ENCODE measurements at regions not wholly inside any gene's neighbourhood (a gene's known extent, or its start where the extent isn't known, plus 50 kb on each side); places are given as distances from the start of the nearest gene placed in this dataset.
"Not testable (repeated sequence)": the region's sequence is repeated elsewhere in the genome, so short reads cannot be mapped to it uniquely, and the experiment has no call there.

- H3K36me3 Mint-ChIP-seq (ENCODE audit: low read depth, unreplicated experiment) = no peaks in the 10 kb centered on the region
Measured at GRCh38 chr5:9726931-9727330, 96.8 kb upstream of the TAS2R1 start.

DNA sequence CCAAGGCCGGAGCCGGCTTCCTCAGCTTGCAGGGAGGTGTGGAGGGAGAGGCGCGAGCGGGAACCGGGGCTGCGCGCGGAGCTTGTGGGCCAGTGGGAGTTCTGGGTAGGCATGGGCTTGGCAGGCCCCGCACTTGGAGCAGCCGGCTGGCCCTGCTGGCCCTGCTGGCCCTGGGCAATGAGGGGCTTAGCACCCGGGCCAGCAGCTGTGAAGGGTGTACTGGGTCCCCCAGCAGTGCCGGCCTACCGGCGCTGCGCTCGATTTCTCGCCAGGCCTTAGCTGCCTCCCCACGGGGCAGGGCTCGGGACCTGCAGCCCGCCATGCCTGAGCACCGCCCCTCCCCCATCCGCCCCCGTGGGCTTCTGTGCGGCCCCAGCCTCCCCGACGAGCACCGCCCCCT lies 95.1 kb upstream of the TAS2R1 start:
- not testable (repeated sequence) for H3K9me3 Mint-ChIP-seq (ENCODE audit: unreplicated experiment); DNase-seq (ENCODE audit: low spot score); H3K27me3 Mint-ChIP-seq (ENCODE audit: unreplicated experiment); H3K4me3 Mint-ChIP-seq (ENCODE audit: unreplicated experiment); H3K36me3 Mint-ChIP-seq (ENCODE audit: low read depth, unreplicated experiment); H3K27ac Mint-ChIP-seq (ENCODE audit: unreplicated experiment); H3K4me1 Mint-ChIP-seq (ENCODE audit: unreplicated experiment)

More at GRCh38 chr5:9726931-9727330, 96.8 kb upstream of the TAS2R1 start:
- no peak for DNase-seq (ENCODE audit: low spot score)
- Mint-ChIP-seq H3K9me3 (ENCODE audit: unreplicated experiment) (no peaks in the 10 kb centered on the region), H3K4me3 (ENCODE audit: unreplicated experiment) (no peak overlapping the region), H3K27ac (ENCODE audit: unreplicated experiment) (no peak overlapping the region), H3K4me1 (ENCODE audit: unreplicated experiment) (no peaks in the 10 kb centered on the region), H3K27me3 (ENCODE audit: unreplicated experiment) (peaks cover 5% of the 10 kb centered on the region)
- no peak for TF ChIP-seq CTCF (IDR thresholded peaks at IDR 0.05; ENCODE audit: unreplicated experiment)

- DNase-seq (ENCODE audit: low spot score) = no peak
- no peaks in the 10 kb centered on the region for H3K36me3 Mint-ChIP-seq (ENCODE audit: low read depth, unreplicated experiment)
Measured at GRCh38 chr5:9724707-9725106, 94.6 kb upstream of the TAS2R1 start.

DNA sequence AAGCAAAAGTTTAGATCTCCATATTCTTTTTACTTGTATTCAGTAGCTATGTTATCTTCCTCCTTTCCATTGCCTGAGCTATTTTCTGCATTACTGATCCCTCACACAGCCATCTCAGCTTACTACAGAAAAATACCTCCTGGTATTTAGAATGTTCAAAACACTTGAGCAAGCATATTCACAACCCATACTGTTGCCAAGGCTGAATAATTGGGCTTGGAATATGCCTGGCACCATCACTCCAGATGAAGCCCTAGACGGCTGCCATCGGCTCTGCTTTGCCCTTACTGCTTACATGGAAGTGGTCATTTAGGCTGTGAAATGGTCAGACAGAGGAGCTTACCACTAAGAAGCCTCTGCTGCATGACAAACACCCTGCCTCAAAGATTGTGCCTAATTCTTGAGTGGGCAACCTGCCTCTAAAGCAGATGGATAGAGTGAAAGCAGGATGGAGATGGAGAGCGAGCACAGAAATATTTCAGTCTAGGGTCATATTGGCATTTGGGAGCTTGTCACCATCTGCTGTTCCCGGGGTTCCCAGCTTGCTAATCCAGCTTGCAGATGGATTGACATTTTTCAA lies 92.5 kb upstream of the TAS2R1 start:
- TF ChIP-seq CTCF (IDR thresholded peaks at IDR 0.05; ENCODE audit: unreplicated experiment) = no peak

More at GRCh38 chr5:9724707-9725106, 94.6 kb upstream of the TAS2R1 start:
- H3K27me3 Mint-ChIP-seq (ENCODE audit: unreplicated experiment) = peaks cover 3% of the 10 kb centered on the region
- no peak overlapping the region for H3K4me3 Mint-ChIP-seq (ENCODE audit: unreplicated experiment)
- H3K27ac Mint-ChIP-seq (ENCODE audit: unreplicated experiment) = no peak overlapping the region
- no peak for TF ChIP-seq CTCF (IDR thresholded peaks at IDR 0.05; ENCODE audit: unreplicated experiment)
- no peaks in the 10 kb centered on the region for H3K9me3 Mint-ChIP-seq (ENCODE audit: unreplicated experiment)
- no peaks in the 10 kb centered on the region for H3K4me1 Mint-ChIP-seq (ENCODE audit: unreplicated experiment)

GRCh38 chr5:9721161-9721560 lies 91.0 kb upstream of the TAS2R1 start:
- no peak for TF ChIP-seq CTCF (IDR thresholded peaks at IDR 0.05; ENCODE audit: unreplicated experiment)
- Mint-ChIP-seq H3K36me3 (ENCODE audit: low read depth, unreplicated experiment) (no peaks in the 10 kb centered on the region), H3K27ac (ENCODE audit: unreplicated experiment) (no peak overlapping the region), H3K4me1 (ENCODE audit: unreplicated experiment) (peaks cover 14% of the 10 kb centered on the region), H3K27me3 (ENCODE audit: unreplicated experiment) (peaks cover 2% of the 10 kb centered on the region), H3K9me3 (ENCODE audit: unreplicated experiment) (no peaks in the 10 kb centered on the region), H3K4me3 (ENCODE audit: unreplicated experiment) (no peak overlapping the region)
- no peak for DNase-seq (ENCODE audit: low spot score)

More for the DNA sequence above, 92.5 kb upstream of the TAS2R1 start:
- Mint-ChIP-seq H3K27ac (ENCODE audit: unreplicated experiment) (no peak overlapping the region), H3K4me3 (ENCODE audit: unreplicated experiment) (no peak overlapping the region), H3K36me3 (ENCODE audit: low read depth, unreplicated experiment) (no peaks in the 10 kb centered on the region), H3K4me1 (ENCODE audit: unreplicated experiment) (no peaks in the 10 kb centered on the region), H3K27me3 (ENCODE audit: unreplicated experiment) (no peaks in the 10 kb centered on the region), H3K9me3 (ENCODE audit: unreplicated experiment) (no peaks in the 10 kb centered on the region)
- DNase-seq (ENCODE audit: low spot score) = no peak
